ENCODE measurements at regions not wholly inside any gene's neighbourhood (a gene's known extent, or its start where the extent isn't known, plus 50 kb on each side); places are given as distances from the start of the nearest gene placed in this dataset.
"Not testable (repeated sequence)": the region's sequence is repeated elsewhere in the genome, so short reads cannot be mapped to it uniquely, and the experiment has no call there.

DNA sequence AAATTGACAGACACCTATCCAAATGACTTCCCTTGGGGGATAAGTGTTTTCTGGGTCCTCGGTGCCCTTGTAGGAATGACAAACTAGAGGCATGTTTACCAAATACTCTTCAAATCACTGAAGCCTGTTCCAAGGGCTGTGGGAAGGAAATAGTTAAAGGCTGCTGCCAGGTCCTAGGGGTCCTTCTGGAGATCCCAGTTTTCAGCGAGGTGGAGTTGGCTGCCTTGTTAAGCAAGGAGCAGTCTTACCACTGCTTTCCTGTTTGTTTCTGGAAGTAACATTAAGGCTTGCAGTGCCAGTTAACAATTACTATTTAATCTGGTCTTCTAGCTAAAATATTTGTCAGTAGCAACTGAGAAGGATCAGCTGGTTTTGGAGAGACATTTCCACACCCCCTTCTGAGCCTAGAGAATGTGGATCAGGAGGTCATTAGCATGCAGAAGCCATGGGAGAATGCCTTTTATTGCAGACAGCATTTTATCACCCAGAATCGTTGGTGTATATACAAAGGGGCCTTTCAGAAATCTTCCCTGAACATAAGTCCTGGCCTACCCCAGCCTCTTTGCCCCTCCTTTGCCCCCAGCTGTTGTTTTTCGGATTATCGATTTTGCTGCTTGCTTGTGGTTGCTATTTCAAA is 238.8 kb downstream of the DMAC1 start:
- no peak for ATAC-seq

GRCh38 chr9:7554699-7555098 is 244.9 kb downstream of the DMAC1 start:
- intact Hi-C loops (cut with DNase I, micrococcal nuclease) = no loop called here

More for the DNA sequence above, 238.8 kb downstream of the DMAC1 start:
- no peaks in the 10 kb centered on the region for H3K9me3 ChIP-seq
- no peaks in the 10 kb centered on the region for H3K36me3 ChIP-seq (ENCODE audit: low read depth)
- no peaks in the 10 kb centered on the region for H3K4me1 ChIP-seq (ENCODE audit: low read depth)
- TF ChIP-seq, protein P1, sequence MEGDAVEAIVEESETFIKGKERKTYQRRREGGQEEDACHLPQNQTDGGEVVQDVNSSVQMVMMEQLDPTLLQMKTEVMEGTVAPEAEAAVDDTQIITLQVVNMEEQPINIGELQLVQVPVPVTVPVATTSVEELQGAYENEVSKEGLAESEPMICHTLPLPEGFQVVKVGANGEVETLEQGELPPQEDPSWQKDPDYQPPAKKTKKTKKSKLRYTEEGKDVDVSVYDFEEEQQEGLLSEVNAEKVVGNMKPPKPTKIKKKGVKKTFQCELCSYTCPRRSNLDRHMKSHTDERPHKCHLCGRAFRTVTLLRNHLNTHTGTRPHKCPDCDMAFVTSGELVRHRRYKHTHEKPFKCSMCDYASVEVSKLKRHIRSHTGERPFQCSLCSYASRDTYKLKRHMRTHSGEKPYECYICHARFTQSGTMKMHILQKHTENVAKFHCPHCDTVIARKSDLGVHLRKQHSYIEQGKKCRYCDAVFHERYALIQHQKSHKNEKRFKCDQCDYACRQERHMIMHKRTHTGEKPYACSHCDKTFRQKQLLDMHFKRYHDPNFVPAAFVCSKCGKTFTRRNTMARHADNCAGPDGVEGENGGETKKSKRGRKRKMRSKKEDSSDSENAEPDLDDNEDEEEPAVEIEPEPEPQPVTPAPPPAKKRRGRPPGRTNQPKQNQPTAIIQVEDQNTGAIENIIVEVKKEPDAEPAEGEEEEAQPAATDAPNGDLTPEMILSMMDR (IDR thresholded peaks at IDR 0.05) = no peak
- H3K4me3 ChIP-seq = no peak overlapping the region
- no peak for DNase-seq
- intact Hi-C loops (cut with DNase I, micrococcal nuclease) = no loop called here

DNA sequence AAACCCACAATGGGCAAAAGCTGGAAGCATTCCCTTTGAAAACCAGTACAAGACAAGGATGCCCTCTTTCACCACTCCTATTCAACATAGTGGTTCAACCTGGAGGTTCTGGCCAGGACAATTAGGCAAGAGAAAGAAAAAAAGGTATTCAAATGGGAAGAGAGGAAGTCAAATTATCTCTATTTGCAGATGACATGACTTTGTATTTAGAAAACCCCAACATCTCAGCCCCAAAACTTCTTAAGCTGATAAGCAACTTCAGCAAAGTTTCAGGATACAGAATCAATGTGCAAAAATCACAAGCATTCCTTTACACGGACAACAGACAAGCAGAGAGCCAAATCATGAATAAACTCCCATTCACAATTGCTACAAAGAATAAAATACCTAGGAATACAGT is 246.9 kb downstream of the DMAC1 start:
- DNase-seq; ATAC-seq; H3K4me1 ChIP-seq (ENCODE audit: low read depth); intact Hi-C loops (cut with DNase I, micrococcal nuclease); H3K4me3 ChIP-seq; H3K36me3 ChIP-seq (ENCODE audit: low read depth); H3K9me3 ChIP-seq: not testable (repeated sequence)

More at GRCh38 chr9:7554699-7555098, 244.9 kb downstream of the DMAC1 start:
- Histone ChIP-seq H3K36me3 (ENCODE audit: low read depth) (no peaks in the 10 kb centered on the region), H3K4me3 (no peak overlapping the region), H3K4me1 (ENCODE audit: low read depth) (no peaks in the 10 kb centered on the region), H3K9me3 (no peaks in the 10 kb centered on the region)
- no peak for ATAC-seq
- TF ChIP-seq, protein P1 (IDR thresholded peaks at IDR 0.05) = no peak
- DNase-seq = no peak

GRCh38 chr9:7549249-7549648 is 250.3 kb downstream of the DMAC1 start:
- Histone ChIP-seq H3K4me1 (ENCODE audit: low read depth) (no peaks in the 10 kb centered on the region), H3K9me3 (no peaks in the 10 kb centered on the region), H3K36me3 (ENCODE audit: low read depth) (no peaks in the 10 kb centered on the region), H3K4me3 (no peak overlapping the region)
- ATAC-seq (no peak), DNase-seq (peak in 2 of 3 donors; percentile 38 to 53)
- intact Hi-C loops (cut with DNase I, micrococcal nuclease) = no loop called here
- TF ChIP-seq, protein P1 (IDR thresholded peaks at IDR 0.05) = no peak

- Histone ChIP-seq H3K36me3 (ENCODE audit: low read depth) (no peaks in the 10 kb centered on the region), H3K9me3 (no peaks in the 10 kb centered on the region), H3K4me3 (no peak overlapping the region), H3K4me1 (ENCODE audit: low read depth) (no peaks in the 10 kb centered on the region)
- no peak for DNase-seq
- TF ChIP-seq, protein P1 (IDR thresholded peaks at IDR 0.05) = no peak
- intact Hi-C loops (cut with DNase I, micrococcal nuclease) = no loop called here
- no peak for ATAC-seq
Measured at GRCh38 chr9:7546261-7546660, 253.3 kb downstream of the DMAC1 start.

DNA sequence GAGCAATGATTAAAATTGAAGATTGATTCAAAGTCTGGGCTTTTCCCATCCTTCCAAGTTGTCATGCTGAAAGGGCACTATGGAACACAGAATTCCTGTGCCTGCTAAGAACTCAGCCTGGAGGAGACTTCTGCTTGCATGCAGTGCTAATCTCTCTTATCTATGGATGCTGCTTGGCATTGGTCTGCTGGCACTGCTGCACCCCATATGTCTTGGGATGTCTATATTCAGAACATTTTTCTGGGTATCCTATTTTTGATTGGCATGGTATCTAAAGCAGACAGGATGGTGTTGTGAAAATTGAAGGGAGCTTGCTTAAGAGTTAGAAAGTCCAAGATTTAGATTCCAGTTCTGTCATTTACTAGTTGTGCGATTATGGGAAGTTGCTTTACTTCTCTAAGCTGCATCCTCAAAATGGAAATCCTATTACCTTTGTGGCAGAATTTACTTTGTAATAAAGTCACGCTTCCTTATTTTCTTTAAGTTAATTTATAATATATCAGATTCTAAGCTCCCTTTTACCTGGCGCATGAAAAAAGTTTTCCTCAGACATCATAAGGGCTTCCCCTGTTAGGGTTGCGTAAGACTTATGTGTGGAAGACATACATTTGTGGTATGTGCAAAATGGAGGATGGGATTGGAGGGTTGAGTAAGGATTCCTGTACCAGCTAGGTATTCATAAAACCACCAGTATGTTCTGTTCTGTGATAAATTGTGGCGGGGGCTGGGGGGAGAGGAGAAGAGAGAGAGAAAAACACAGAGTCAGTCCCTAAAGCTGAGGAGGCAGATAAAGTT is 254.0 kb downstream of the DMAC1 start:
- Histone ChIP-seq H3K9me3 (no peaks in the 10 kb centered on the region), H3K4me1 (ENCODE audit: low read depth) (no peaks in the 10 kb centered on the region), H3K36me3 (ENCODE audit: low read depth) (no peaks in the 10 kb centered on the region), H3K4me3 (no peak overlapping the region)
- DNase-seq (no peak), ATAC-seq (no peak)
- TF ChIP-seq, protein P1 (IDR thresholded peaks at IDR 0.05) = no peak
- intact Hi-C loops (cut with DNase I, micrococcal nuclease) = no loop called here

Data from mucosa of descending colon (tissue), 3 donors.